H1 (cell line): ENCODE measurements at regions not wholly inside any gene's neighbourhood (a gene's known extent, or its start where the extent isn't known, plus 50 kb on each side); places are given as distances from the start of the nearest gene placed in this dataset.

Source experiments
- CTCF ChIA-PET: fragments of 300-600 bp; sonication (Branson Sonifier 250); formaldehyde crosslinking; loops from one replicate; lab custom pipeline; 2021; ENCODE audit not compliant: partially characterized antibody; lab: Charles Lee
- POLR2A ChIA-PET: fragments of 300-600 bp; sonication (Branson Sonifier 250); formaldehyde crosslinking; loops from one replicate; lab custom pipeline; 2021; ENCODE audit warnings: inconsistent platforms; ENCODE audit not compliant: partially characterized antibody; lab: Charles Lee
- DNase-seq, 2 experiments: peaks; one replicate each; pipeline versions ENCODE4 v3.0.0 to v3.0.0-alpha.2; 2010 to 2022; ENCODE audit warnings: low spot score in 2 of 2, low read depth in 1 of 2, mixed read lengths in 1 of 2
- FAIRE-seq: peaks from 2 replicates; lab custom pipeline; 2011; peaks lifted over from hg19 to GRCh38; lab: Jason Lieb, UNC
- H2AFZ ChIP-seq: 2 replicates; pipeline ENCODE4 v1.8.1; 2012; ENCODE audit warnings: low read length, inconsistent platforms
- H2AK5ac ChIP-seq: 2 replicates; pipeline ENCODE4 v1.6.1; 2013; ENCODE audit warnings: low read depth, low read length
- H2BK120ac ChIP-seq: replicated peaks from 2 replicates; pipeline ENCODE3; 2013; ENCODE audit warnings: low read depth, low read length, inconsistent platforms
- H2BK12ac ChIP-seq: 2 replicates; pipeline ENCODE4 v1.6.1; 2013; ENCODE audit warnings: low read depth, low read length
- H2BK15ac ChIP-seq: 2 replicates; pipeline ENCODE4 v1.6.1; 2013; ENCODE audit warnings: low read length
- H2BK20ac ChIP-seq: 2 replicates; pipeline ENCODE4 v1.6.1; 2013; ENCODE audit warnings: low read length
- H2BK5ac ChIP-seq: 2 replicates; pipeline ENCODE4 v1.6.1; 2013; ENCODE audit warnings: low read depth, low read length
- H3K14ac ChIP-seq: 2 replicates; pipeline ENCODE4 v1.6.1; 2013; ENCODE audit warnings: inconsistent platforms; ENCODE audit not compliant: insufficient read length
- H3K18ac ChIP-seq: 2 replicates; pipeline ENCODE4 v1.6.1; 2013; ENCODE audit warnings: low read length; ENCODE audit errors: extremely low read depth
- H3K23ac ChIP-seq: 2 replicates; pipeline ENCODE4 v1.6.1; 2013; ENCODE audit warnings: inconsistent platforms; ENCODE audit not compliant: insufficient read length
- H3K23me2 ChIP-seq: 2 replicates; pipeline ENCODE4 v1.6.1; 2013; ENCODE audit warnings: low read depth, low read length
- H3K27ac ChIP-seq: 2 replicates; pipeline ENCODE4 v1.6.1; 2011; ENCODE audit warnings: low read depth, low read length, inconsistent platforms
- H3K27me3 ChIP-seq, 4 experiments: replicated peaks in 1 of 4; 1 replicate in 1 of 4; 2 replicates in 3 of 4; pipeline versions ENCODE4 v1.6.1 to v1.8.1; 2011 to 2013; ENCODE audit warnings: low read length in 3 of 4, mild to moderate bottlenecking in 3 of 4, inconsistent platforms in 2 of 4, mixed read lengths in 2 of 4, moderate library complexity in 1 of 4; ENCODE audit not compliant: control insufficient read depth in 3 of 4, insufficient read depth in 3 of 4; ENCODE audit errors: extremely low read depth in 1 of 4
- H3K36me3 ChIP-seq, 4 experiments: 2 replicates each; pipeline versions ENCODE4 v1.6.1 to v1.8.1; 2011 to 2013; ENCODE audit warnings: mild to moderate bottlenecking in 4 of 4, low read length in 3 of 4, moderate library complexity in 2 of 4, control low read depth in 1 of 4, inconsistent platforms in 1 of 4; ENCODE audit not compliant: insufficient read depth in 4 of 4, control insufficient read depth in 2 of 4
- H3K4ac ChIP-seq: replicated peaks from 2 replicates; pipeline ENCODE3; 2013; ENCODE audit warnings: low read length, low read depth, mixed read lengths, inconsistent platforms; ENCODE audit not compliant: insufficient read length
- H3K4me1 ChIP-seq, 4 experiments: replicated peaks in 1 of 4; 1 replicate in 1 of 4; 2 replicates in 3 of 4; pipeline versions ENCODE4 v1.6.1 to v1.8.1; 2011 to 2013; ENCODE audit warnings: low read length in 3 of 4, inconsistent platforms in 2 of 4, mixed read lengths in 1 of 4; ENCODE audit not compliant: insufficient read depth in 4 of 4, control insufficient read depth in 3 of 4
- H3K4me2 ChIP-seq, 2 experiments: 2 replicates each; pipeline versions ENCODE4 v1.6.1 to v1.8.1; 2011 to 2013; ENCODE audit warnings: low read depth in 2 of 2, low read length in 2 of 2, control low read depth in 1 of 2, inconsistent platforms in 1 of 2, mild to moderate bottlenecking in 1 of 2; ENCODE audit not compliant: insufficient read depth in 1 of 2
- H3K4me3 ChIP-seq, 4 experiments: fragments of 200-600, 300-600 bp in 1 of 4; sonication (generic), shearing (Covaris generic), sonication (Bioruptor Twin) in 1 of 4; 2 replicates each; pipeline versions ENCODE4 v1.5.1 to v1.8.1; 2011 to 2016; ENCODE audit warnings: low read length in 4 of 4, low read depth in 3 of 4, control low read depth in 2 of 4, inconsistent platforms in 2 of 4, mild to moderate bottlenecking in 2 of 4, mixed read lengths in 1 of 4, moderate library complexity in 1 of 4; ENCODE audit not compliant: insufficient read depth in 2 of 4; ENCODE audit errors: extremely low read depth in 1 of 4
- H3K56ac ChIP-seq: replicated peaks from 2 replicates; pipeline ENCODE3; 2013; ENCODE audit warnings: low read depth, mild to moderate bottlenecking, mixed read lengths, low read length, inconsistent platforms; ENCODE audit not compliant: insufficient read length
- H3K79me1 ChIP-seq: 2 replicates; pipeline ENCODE4 v1.6.1; 2013; ENCODE audit warnings: low read depth, low read length, control low read depth
- H3K79me2 ChIP-seq, 2 experiments: 2 replicates each; pipeline versions ENCODE4 v1.6.1 to v1.8.1; 2012 to 2013; ENCODE audit warnings: low read length in 2 of 2, mild to moderate bottlenecking in 2 of 2, inconsistent platforms in 1 of 2; ENCODE audit not compliant: insufficient read depth in 2 of 2, control insufficient read depth in 1 of 2
- H3K9ac ChIP-seq, 4 experiments: replicated peaks in 1 of 4; 1 replicate in 1 of 4; 2 replicates in 3 of 4; pipeline versions ENCODE4 v1.6.1 to v1.8.1; 2011 to 2013; ENCODE audit warnings: low read depth in 3 of 4, low read length in 3 of 4, control low read depth in 2 of 4, mild to moderate bottlenecking in 2 of 4, moderate library complexity in 2 of 4, inconsistent platforms in 1 of 4; ENCODE audit errors: extremely low read depth in 1 of 4
- H3K9me3 ChIP-seq, 2 experiments: 2 replicates each; pipeline versions ENCODE4 v1.6.1 to v1.8.1; 2012 to 2013; ENCODE audit warnings: mild to moderate bottlenecking in 2 of 2, moderate library complexity in 2 of 2, control low read depth in 1 of 2, inconsistent platforms in 1 of 2, low read depth in 1 of 2, low read length in 1 of 2, mixed read lengths in 1 of 2; ENCODE audit not compliant: insufficient read depth in 2 of 2
- H4K20me1 ChIP-seq, 2 experiments: replicated peaks in 1 of 2; 2 replicates each; pipeline versions ENCODE3 to v1.8.1; 2011 to 2013; ENCODE audit warnings: inconsistent platforms in 2 of 2, low read length in 2 of 2, mild to moderate bottlenecking in 1 of 2; ENCODE audit not compliant: insufficient read depth in 2 of 2, control insufficient read depth in 1 of 2
- H4K5ac ChIP-seq: 2 replicates; pipeline ENCODE4 v1.6.1; 2013; ENCODE audit warnings: low read length, low read depth, mixed read lengths, inconsistent platforms; ENCODE audit not compliant: insufficient read length
- H4K8ac ChIP-seq: 2 replicates; pipeline ENCODE4 v1.8.0; 2013; ENCODE audit warnings: mild to moderate bottlenecking, moderate library complexity, low read length, inconsistent platforms; ENCODE audit not compliant: insufficient read depth; ENCODE audit errors: extremely low read depth
- H4K91ac ChIP-seq: replicated peaks from 2 replicates; pipeline ENCODE3; 2013; ENCODE audit warnings: low read length, mixed read lengths, inconsistent platforms; ENCODE audit not compliant: insufficient read length
- CBX8 ChIP-seq: fragments of 300-800, 300-1000 bp; sonication (generic); IDR thresholded peaks from 2 replicates; pipeline ENCODE4 v1.7.1; 2016; ENCODE audit warnings: low read depth, low read length, borderline replicate concordance
- CTBP2 ChIP-seq: IDR thresholded peaks from 2 replicates; pipeline ENCODE4 v1.7.0; 2011; ENCODE audit warnings: borderline replicate concordance, mild to moderate bottlenecking, moderate library complexity, mixed read lengths, low read length; ENCODE audit not compliant: insufficient read depth, insufficient read length
- FOSL1 ChIP-seq: IDR thresholded peaks from 2 replicates; pipeline ENCODE4 v1.6.1; 2011; ENCODE audit warnings: mild to moderate bottlenecking, low read depth, low read length, moderate library complexity; ENCODE audit not compliant: insufficient read depth
- HDAC2 ChIP-seq, 2 experiments: fragments of 300-600 bp in 1 of 2; sonication (generic) in 1 of 2; IDR thresholded peaks; 2 replicates each; pipeline ENCODE4 v1.6.1; 2011 to 2012; ENCODE audit warnings: low read depth in 2 of 2, low read length in 2 of 2, mild to moderate bottlenecking in 2 of 2, moderate library complexity in 2 of 2, borderline replicate concordance in 1 of 2, inconsistent platforms in 1 of 2
- MAFK ChIP-seq: IDR thresholded peaks from 2 replicates; pipeline ENCODE4 v1.6.1; 2012; ENCODE audit warnings: low read depth, mild to moderate bottlenecking, improper control_type of control experiment, low read length
- NRF1 ChIP-seq: IDR thresholded peaks from 2 replicates; pipeline ENCODE4 v1.6.1; 2011; ENCODE audit warnings: mild to moderate bottlenecking, low read depth, low read length, improper control_type of control experiment
- POU5F1 ChIP-seq: IDR thresholded peaks from 2 replicates; pipeline ENCODE4 v1.6.1; 2011; ENCODE audit warnings: low read depth, mild to moderate bottlenecking, low read length, moderate library complexity
- RXRA ChIP-seq: IDR thresholded peaks from 2 replicates; pipeline ENCODE4 v1.6.1; 2011; ENCODE audit warnings: low read depth, mild to moderate bottlenecking, low read length, moderate library complexity; ENCODE audit not compliant: insufficient read depth
- SP2 ChIP-seq: IDR thresholded peaks from 2 replicates; pipeline ENCODE4 v1.6.1; 2012; ENCODE audit warnings: mild to moderate bottlenecking, low read length, inconsistent platforms
- TAF1 ChIP-seq: IDR thresholded peaks from 2 replicates; pipeline ENCODE4 v1.6.1; 2011; ENCODE audit warnings: mild to moderate bottlenecking, low read depth, low read length
- TBP ChIP-seq: IDR thresholded peaks from 2 replicates; pipeline ENCODE4 v1.6.1; 2011; ENCODE audit warnings: low read depth, low read length, improper control_type of control experiment
- ZNF274 ChIP-seq: IDR thresholded peaks from 2 replicates; pipeline ENCODE4 v1.7.0; 2012; ENCODE audit warnings: low read length, borderline replicate concordance; ENCODE audit errors: extremely low read depth
- WGBS, 2 experiments: shearing (Covaris generic) in 1 of 2; methylation state at CpG; one replicate each; pipeline versions ENCODE4 v1.1.6 to v1.1.7; 2013 to 2015; ENCODE audit warnings: low lambda C conversion rate in 2 of 2, mixed read lengths in 2 of 2, inconsistent platforms in 1 of 2, low coverage in 1 of 2, missing lambda C conversion rate in 1 of 2; ENCODE audit not compliant: insufficient replicate concordance in 2 of 2, insufficient coverage in 1 of 2, insufficient read length in 1 of 2; ENCODE audit errors: extremely low coverage in 1 of 2, missing lambda C conversion rate in 1 of 2; 5-methylcytosine and 5-hydroxymethylcytosine counted together
- TF ChIP-seq, protein P1 (sequence below): IDR thresholded peaks from 2 replicates; pipeline ENCODE4 v1.6.1; 2011; ENCODE audit warnings: low read depth, mild to moderate bottlenecking, low read length; ENCODE audit not compliant: insufficient read depth
- TF ChIP-seq, protein P2 (sequence below): IDR thresholded peaks from 2 replicates; pipeline ENCODE4 v1.6.1; 2012; ENCODE audit warnings: inconsistent platforms

DNA sequence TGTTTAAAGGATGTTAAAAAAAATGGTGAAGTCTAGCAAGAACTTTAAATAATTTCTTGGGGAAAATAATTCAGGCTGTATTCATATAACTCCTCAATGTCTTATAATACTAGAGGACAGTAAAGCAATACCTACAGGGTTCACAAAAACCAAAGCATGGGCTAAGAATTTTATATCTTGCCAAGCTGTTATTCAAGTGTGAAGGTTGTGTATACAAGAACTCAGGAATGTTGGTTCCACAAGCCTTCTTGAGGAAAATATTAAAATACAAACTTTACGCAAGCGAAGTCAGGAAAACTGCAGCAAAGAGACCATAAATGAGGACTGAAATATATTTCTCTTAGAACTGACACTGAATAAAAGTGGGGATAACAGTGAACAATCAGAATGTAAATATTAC is 76.1 kb upstream of the DNAJC10 start:
- Histone ChIP-seq H2BK15ac (no peak overlapping the region), H3K4me2 (no peak overlapping the region), H3K23ac (no peak overlapping the region), H3K18ac (no peak overlapping the region), H2BK120ac (peak overlapping the region; percentile 43), H3K36me3 (no peaks in the 10 kb centered on the region), H3K23me2 (no peaks in the 10 kb centered on the region; the same call in 1 of the 2 replicates), H3K27ac (no peak overlapping the region), H4K5ac (no peak overlapping the region), H3K27me3 (no peaks in the 10 kb centered on the region), H3K14ac (no peak overlapping the region), H3K79me2 (no peaks in the 10 kb centered on the region), H3K4ac (no peak overlapping the region), H2BK12ac (no peak overlapping the region), H3K56ac (no peak overlapping the region), H2BK20ac (no peak overlapping the region), H4K20me1 (no peaks in the 10 kb centered on the region), H4K8ac (no peak overlapping the region), H2AK5ac (no peak overlapping the region), H3K79me1 (no peaks in the 10 kb centered on the region), H2BK5ac (no peak overlapping the region), H3K4me1 (no peaks in the 10 kb centered on the region), H4K91ac (no peak overlapping the region), H3K4me3 (no peak overlapping the region), H3K9me3 (no peaks in the 10 kb centered on the region), H3K9ac (no peak overlapping the region), H2AFZ (no peak overlapping the region)
- WGBS, 2 experiments, result 98% methylated on average over 2 of the region's 2 CpGs; no CpG with 5 or more reads in 1 of the 2 experiments
- ChIA-PET CTCF (interaction anchor here (1.3 kb wide), 1 partner anchor 8 kb away, joined by 4 read pairs; no protein-coding TSS in a partner anchor), POLR2A (no interaction called here)
- FAIRE-seq (no peak), DNase-seq (no peak)
- TF ChIP-seq RXRA (no peak), SP2 (no peak), MAFK (no peak), ZNF274 (no peak), POU5F1 (no peak), FOSL1 (no peak), TAF1 (no peak), TBP (no peak), NRF1 (no peak), CBX8 (no peak), HDAC2 (IDR thresholded peaks at IDR 0.05; ENCODE audit: borderline replicate concordance in 1 of 2, low read depth in 2 of 2, low read length in 2 of 2) (no peak), CTBP2 (no peak)
- TF ChIP-seq, protein P1, sequence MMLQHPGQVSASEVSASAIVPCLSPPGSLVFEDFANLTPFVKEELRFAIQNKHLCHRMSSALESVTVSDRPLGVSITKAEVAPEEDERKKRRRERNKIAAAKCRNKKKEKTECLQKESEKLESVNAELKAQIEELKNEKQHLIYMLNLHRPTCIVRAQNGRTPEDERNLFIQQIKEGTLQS, result no peak
- TF ChIP-seq, protein P2, sequence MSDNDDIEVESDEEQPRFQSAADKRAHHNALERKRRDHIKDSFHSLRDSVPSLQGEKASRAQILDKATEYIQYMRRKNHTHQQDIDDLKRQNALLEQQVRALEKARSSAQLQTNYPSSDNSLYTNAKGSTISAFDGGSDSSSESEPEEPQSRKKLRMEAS, result no peak
